ENCODE measurements at regions not wholly inside any gene's neighbourhood (a gene's known extent, or its start where the extent isn't known, plus 50 kb on each side); places are given as distances from the start of the nearest gene placed in this dataset.

DNA sequence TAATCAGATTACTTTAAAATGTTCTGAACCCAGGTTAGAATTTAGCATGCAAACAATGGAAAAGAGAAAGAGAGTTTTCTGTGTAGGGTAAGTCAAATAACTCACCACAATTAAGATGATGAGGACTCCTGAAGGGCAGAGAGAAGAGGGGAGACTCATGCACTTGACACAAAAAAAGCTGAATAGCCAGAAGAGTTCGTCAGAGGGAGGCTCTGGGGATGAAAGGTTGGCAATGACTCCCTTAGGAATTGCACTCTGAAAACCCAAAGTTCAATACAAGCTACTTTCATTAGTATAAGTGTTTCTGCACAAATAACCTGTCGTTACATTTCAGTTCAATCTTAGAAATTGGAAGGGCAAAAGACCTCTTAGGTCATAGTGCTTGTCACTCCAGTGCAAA is 434.4 kb upstream of the PCDH9 start:
- Histone ChIP-seq H3K27me3 (replicated peaks in 1 of 4; ENCODE audit: control insufficient read depth in 3 of 4, extremely low read depth in 1 of 4, insufficient read depth in 3 of 4, low read length in 3 of 4) (no peaks in the 10 kb centered on the region), H3K9me3 (ENCODE audit: insufficient read depth in 2 of 2, low read depth in 1 of 2, low read length in 1 of 2) (no peaks in the 10 kb centered on the region), H4K5ac (ENCODE audit: insufficient read length, low read depth, low read length) (no peak overlapping the region), H3K27ac (ENCODE audit: low read depth, low read length) (no peak overlapping the region), H4K91ac (replicated peaks; ENCODE audit: insufficient read length, low read length) (no peak overlapping the region), H4K8ac (ENCODE audit: extremely low read depth, insufficient read depth, low read length) (no peak overlapping the region), H3K9ac (replicated peaks in 1 of 4; ENCODE audit: extremely low read depth in 1 of 4, low read depth in 3 of 4, low read length in 3 of 4) (no peak overlapping the region), H3K18ac (ENCODE audit: extremely low read depth, low read length) (no peak overlapping the region), H3K23ac (ENCODE audit: insufficient read length) (no peak overlapping the region), H3K23me2 (ENCODE audit: low read depth, low read length) (no peaks in the 10 kb centered on the region), H2BK12ac (ENCODE audit: low read depth, low read length) (no peak overlapping the region), H4K20me1 (replicated peaks in 1 of 2; ENCODE audit: control insufficient read depth in 1 of 2, insufficient read depth in 2 of 2, low read length in 2 of 2) (no peaks in the 10 kb centered on the region), H2BK5ac (ENCODE audit: low read depth, low read length) (no peak overlapping the region), H2AK5ac (ENCODE audit: low read depth, low read length) (no peak overlapping the region), H3K4ac (replicated peaks; ENCODE audit: insufficient read length, low read depth, low read length) (no peak overlapping the region), H3K14ac (ENCODE audit: insufficient read length) (no peak overlapping the region), H2BK15ac (ENCODE audit: low read length) (no peak overlapping the region), H3K56ac (replicated peaks; ENCODE audit: insufficient read length, low read depth, low read length) (no peak overlapping the region), H3K36me3 (ENCODE audit: control insufficient read depth in 2 of 4, insufficient read depth in 4 of 4, low read length in 3 of 4) (no peaks in the 10 kb centered on the region), H2BK20ac (ENCODE audit: low read length) (no peak overlapping the region), H2AFZ (ENCODE audit: low read length) (no peak overlapping the region), H3K4me1 (replicated peaks in 1 of 4; ENCODE audit: control insufficient read depth in 3 of 4, insufficient read depth in 4 of 4, low read length in 3 of 4) (no peaks in the 10 kb centered on the region), H3K4me2 (ENCODE audit: insufficient read depth in 1 of 2, low read depth in 2 of 2, low read length in 2 of 2) (no peak overlapping the region), H3K79me2 (ENCODE audit: control insufficient read depth in 1 of 2, insufficient read depth in 2 of 2, low read length in 2 of 2) (no peaks in the 10 kb centered on the region), H3K4me3 (ENCODE audit: extremely low read depth in 1 of 4, insufficient read depth in 2 of 4, low read depth in 3 of 4, low read length in 4 of 4) (no peak overlapping the region), H2BK120ac (replicated peaks; ENCODE audit: low read depth, low read length) (no peak overlapping the region), H3K79me1 (ENCODE audit: low read depth, low read length) (no peaks in the 10 kb centered on the region)
- TF ChIP-seq BACH1 (IDR thresholded peaks at IDR 0.05; ENCODE audit: low read length): no peak
- TF ChIP-seq, protein P1, sequence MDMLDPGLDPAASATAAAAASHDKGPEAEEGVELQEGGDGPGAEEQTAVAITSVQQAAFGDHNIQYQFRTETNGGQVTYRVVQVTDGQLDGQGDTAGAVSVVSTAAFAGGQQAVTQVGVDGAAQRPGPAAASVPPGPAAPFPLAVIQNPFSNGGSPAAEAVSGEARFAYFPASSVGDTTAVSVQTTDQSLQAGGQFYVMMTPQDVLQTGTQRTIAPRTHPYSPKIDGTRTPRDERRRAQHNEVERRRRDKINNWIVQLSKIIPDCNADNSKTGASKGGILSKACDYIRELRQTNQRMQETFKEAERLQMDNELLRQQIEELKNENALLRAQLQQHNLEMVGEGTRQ (IDR thresholded peaks at IDR 0.05; ENCODE audit: low read length): no peak
- TF ChIP-seq CBX8 (IDR thresholded peaks at IDR 0.05; ENCODE audit: borderline replicate concordance, low read depth, low read length): no peak
- TF ChIP-seq NRF1 (IDR thresholded peaks at IDR 0.05; ENCODE audit: low read depth, low read length): no peak
- TF ChIP-seq TAF1 (IDR thresholded peaks at IDR 0.05; ENCODE audit: low read depth, low read length): no peak
- no peak for TF ChIP-seq SP4 (IDR thresholded peaks at IDR 0.05; ENCODE audit: low read length)
- TF ChIP-seq EGR1 (IDR thresholded peaks at IDR 0.05; ENCODE audit: borderline replicate concordance, low read depth, low read length): no peak
- no peak for TF ChIP-seq KDM1A (IDR thresholded peaks at IDR 0.05; ENCODE audit: borderline replicate concordance, low read length)
- TF ChIP-seq KDM4A (IDR thresholded peaks at IDR 0.05; ENCODE audit: low read depth, low read length, severe bottlenecking): no peak
- TF ChIP-seq RXRA (IDR thresholded peaks at IDR 0.05; ENCODE audit: insufficient read depth, low read depth, low read length): no peak
- TF ChIP-seq ASH2L (IDR thresholded peaks at IDR 0.05; ENCODE audit: low read length): no peak
- TF ChIP-seq, protein P2, sequence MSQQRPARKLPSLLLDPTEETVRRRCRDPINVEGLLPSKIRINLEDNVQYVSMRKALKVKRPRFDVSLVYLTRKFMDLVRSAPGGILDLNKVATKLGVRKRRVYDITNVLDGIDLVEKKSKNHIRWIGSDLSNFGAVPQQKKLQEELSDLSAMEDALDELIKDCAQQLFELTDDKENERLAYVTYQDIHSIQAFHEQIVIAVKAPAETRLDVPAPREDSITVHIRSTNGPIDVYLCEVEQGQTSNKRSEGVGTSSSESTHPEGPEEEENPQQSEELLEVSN (IDR thresholded peaks at IDR 0.05): no peak
- CTCF ChIA-PET (ENCODE audit: partially characterized antibody): interaction anchor here (0.8 kb wide), 1 partner anchor 238 kb away, joined by 3 read pairs; no protein-coding TSS in a partner anchor
- FAIRE-seq (no peak), DNase-seq (ENCODE audit: low read depth in 1 of 2, low spot score in 2 of 2) (no peak)
- POLR2A ChIA-PET (ENCODE audit: partially characterized antibody): no interaction called here
- WGBS, 2 experiments (ENCODE audit: extremely low coverage in 1 of 2, insufficient coverage in 1 of 2, insufficient read length in 1 of 2, insufficient replicate concordance in 2 of 2, low coverage in 1 of 2, low lambda C conversion rate in 2 of 2, missing lambda C conversion rate in 1 of 2): 83% methylated on average over 2 of the region's 2 CpGs; no CpG with 5 or more reads in 1 of the 2 experiments

All from H1 (cell line).